ENCODE measurements at regions not wholly inside any gene's neighbourhood (a gene's known extent, or its start where the extent isn't known, plus 50 kb on each side); places are given as distances from the start of the nearest gene placed in this dataset.

DNA sequence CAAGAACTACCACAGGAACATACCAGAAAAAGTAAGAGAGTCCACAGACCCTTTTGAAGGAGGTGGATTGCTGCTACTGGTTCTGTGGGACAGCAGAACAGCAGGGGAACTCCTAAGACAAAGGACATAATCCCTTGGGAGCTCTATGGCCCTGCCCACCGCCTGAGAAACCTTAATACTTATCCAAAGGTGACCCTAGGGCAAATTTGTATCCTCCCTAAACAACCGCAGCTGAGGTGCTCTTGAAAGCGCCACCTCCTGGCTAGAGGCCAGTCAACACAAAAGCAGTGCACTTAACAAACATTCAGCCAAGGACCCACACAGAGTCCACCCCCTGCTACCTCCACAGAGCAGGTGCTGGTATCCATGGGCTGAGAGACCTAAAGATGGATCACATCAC is 136.8 kb downstream of the ADAM29 start:
- no peak for TF ChIP-seq CTCF (IDR thresholded peaks at IDR 0.05; ENCODE audit: extremely low read depth, missing control alignments)
- DNase-seq (ENCODE audit: low spot score): no peak

- no peak for DNase-seq (ENCODE audit: low spot score)
- no peak for TF ChIP-seq CTCF (IDR thresholded peaks at IDR 0.05; ENCODE audit: extremely low read depth, missing control alignments)
Measured at GRCh38 chr4:175062183-175062592, 144.0 kb downstream of the ADAM29 start.

DNA sequence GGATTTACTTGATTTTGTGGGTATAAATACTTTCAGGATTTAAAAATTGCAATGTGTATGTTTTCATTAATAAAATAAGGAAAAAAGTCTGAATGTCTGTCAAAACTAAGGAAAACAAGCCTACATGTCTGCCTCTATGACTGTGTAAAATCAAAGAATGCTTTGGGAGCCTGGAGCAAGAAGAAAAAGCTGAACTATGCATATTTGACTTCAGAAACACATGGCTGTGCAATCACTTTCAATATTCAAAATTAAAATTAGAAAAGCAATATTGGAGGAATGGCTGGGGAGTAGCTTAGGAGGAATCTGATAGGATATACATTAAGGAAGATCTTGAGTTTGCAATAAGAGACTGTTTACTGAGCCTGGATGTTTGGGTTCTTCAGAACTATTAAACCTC is 147.1 kb downstream of the ADAM29 start:
- DNase-seq (ENCODE audit: low spot score): no peak
- no peak for TF ChIP-seq CTCF (IDR thresholded peaks at IDR 0.05; ENCODE audit: extremely low read depth, missing control alignments)

DNA sequence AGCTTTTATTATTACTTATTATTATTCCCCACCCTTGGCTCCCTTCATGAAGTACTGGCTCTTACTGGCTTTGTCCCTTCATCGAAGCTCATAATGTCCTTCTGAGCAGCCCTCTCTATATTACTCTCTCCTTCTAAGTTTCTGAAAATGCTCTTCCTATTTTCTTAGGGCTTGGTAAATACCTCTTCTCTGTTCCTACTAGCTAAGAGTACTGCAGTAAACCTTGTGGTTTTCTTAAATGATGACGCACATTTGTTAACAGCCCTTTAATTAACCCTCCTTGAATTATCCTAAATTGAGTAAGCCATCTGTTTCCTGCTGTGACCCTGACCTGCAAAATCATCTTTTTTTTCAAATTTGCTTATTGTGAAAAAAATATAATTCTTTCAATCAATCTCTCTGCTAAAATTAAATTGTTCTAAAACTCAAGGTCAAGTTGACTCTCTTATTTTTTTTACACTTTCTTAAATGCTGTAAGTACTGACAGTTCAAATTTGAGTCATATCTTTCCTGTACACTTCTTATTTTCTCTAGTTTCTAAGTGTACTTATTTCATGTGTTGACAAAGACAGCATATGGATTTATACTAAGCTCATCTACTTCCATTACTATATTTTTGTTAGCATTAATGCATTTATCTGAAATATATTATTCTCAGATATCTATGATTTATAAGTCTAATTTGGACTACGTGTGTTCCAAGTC is 148.9 kb downstream of the ADAM29 start:
- DNase-seq (ENCODE audit: low spot score): no peak
- no peak for TF ChIP-seq CTCF (IDR thresholded peaks at IDR 0.05; ENCODE audit: extremely low read depth, missing control alignments)

DNA sequence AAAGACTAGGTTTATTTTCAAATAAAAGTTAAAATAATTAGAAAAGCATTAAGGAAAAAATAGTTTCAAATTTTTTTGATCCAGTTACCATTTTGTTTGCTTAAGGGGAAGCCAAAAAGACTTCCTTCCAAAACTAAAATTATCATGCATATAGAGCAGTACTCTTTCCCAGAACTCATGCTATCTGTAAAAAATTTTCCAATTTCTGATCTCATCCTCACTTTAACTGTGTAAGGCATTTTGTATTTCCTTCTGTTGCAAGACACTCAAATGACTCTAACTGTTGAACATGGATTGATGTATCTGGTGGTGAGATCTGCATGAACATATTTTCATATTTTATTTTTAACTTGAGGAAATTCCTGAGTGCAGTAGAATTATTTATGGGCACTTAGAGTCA is 150.1 kb downstream of the ADAM29 start:
- DNase-seq (ENCODE audit: low spot score): no peak
- TF ChIP-seq CTCF (IDR thresholded peaks at IDR 0.05; ENCODE audit: extremely low read depth, missing control alignments): no peak

DNA sequence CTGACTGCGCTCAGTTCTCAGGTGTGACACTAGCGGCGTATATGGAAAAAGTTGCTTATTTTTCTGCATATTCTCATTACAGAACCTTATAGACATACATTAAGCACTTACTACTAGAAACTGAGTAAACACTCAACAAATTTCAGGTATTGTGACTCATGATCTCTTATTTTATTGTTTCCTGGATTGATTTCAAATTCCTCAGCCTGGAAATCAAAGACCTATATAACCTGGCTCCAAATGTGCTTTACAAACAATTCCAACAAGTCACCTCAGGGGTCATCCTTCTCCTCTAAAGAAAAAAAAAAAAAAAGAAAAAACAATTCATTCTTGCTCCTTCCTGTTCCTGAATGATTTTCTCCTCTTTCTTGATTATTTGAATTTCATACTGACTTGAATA is 152.3 kb downstream of the ADAM29 start:
- no peak for TF ChIP-seq CTCF (IDR thresholded peaks at IDR 0.05; ENCODE audit: extremely low read depth, missing control alignments)
- no peak for DNase-seq (ENCODE audit: low spot score)

DNA sequence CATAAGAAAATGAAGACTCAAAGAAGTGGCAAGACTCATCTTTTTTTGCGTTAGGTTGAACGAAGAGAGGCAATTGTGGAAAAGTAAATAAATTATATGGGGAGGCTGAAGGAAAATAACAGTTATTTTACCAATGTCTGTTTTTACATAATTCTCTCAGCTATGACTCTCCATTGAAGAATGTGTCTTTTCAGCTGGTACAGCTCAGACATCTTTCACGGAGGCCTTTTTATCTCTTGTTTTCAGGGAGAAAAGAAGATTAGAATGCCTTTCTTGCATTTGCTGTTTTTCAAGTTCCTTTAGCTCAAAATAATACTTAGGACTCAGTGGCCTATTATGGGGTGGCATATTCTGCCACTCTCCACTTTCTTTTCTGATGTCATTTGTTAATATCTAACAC is 153.0 kb downstream of the ADAM29 start:
- no peak for DNase-seq (ENCODE audit: low spot score)
- TF ChIP-seq CTCF (IDR thresholded peaks at IDR 0.05; ENCODE audit: extremely low read depth, missing control alignments): no peak

All from GM20000 (cell line).